ENCODE measurements at regions not wholly inside any gene's neighbourhood (a gene's known extent, or its start where the extent isn't known, plus 50 kb on each side); places are given as distances from the start of the nearest gene placed in this dataset.

DNA sequence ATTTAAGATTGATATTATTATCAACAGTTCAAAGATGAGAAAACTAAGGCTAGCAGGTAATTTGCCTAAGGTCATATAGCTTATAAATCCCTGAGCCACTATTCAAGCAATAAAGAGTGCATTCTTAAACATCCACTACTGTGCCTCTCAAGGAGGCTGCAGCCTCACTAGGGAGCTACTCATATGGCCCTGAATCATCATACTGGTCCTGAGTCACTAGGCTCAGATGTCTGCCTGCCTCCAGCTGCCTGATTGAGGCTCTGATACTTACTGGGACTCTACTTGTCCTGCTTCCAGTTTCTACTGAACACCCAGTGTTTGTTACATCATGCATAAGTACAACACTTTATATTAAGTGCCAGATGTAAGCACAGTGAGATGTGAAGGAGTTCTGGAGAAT, 110.7 kb downstream of the AASDH start:
- ChIA-PET CTCF (no interaction called here), POLR2A (ENCODE audit: low non-redundant PET) (no interaction called here)
- no peak overlapping the region for H3K4me3 ChIP-seq (ENCODE audit: low read depth, low read length, poor library complexity, severe bottlenecking)
- BruUV-seq (replicated peaks) = no TSS peak
- no peak overlapping the region for H3K27ac ChIP-seq (ENCODE audit: low read depth, low read length, poor library complexity, severe bottlenecking)
- no peak for DNase-seq (ENCODE audit: low spot score)
- no peaks in the 10 kb centered on the region for H3K27me3 ChIP-seq (replicated peaks; ENCODE audit: insufficient read depth, low read depth, low read length, poor library complexity)
- intact Hi-C loops (cut with micrococcal nuclease; ENCODE audit: unreplicated experiment) = no loop called here
- H3K36me3 ChIP-seq (ENCODE audit: insufficient read depth, low read length, poor library complexity, severe bottlenecking) = no peaks in the 10 kb centered on the region
- no peak for TF ChIP-seq EZH2 (IDR thresholded peaks at IDR 0.05; ENCODE audit: borderline replicate concordance, low read depth, low read length, poor library complexity, severe bottlenecking)
- TF ChIP-seq, protein P1, sequence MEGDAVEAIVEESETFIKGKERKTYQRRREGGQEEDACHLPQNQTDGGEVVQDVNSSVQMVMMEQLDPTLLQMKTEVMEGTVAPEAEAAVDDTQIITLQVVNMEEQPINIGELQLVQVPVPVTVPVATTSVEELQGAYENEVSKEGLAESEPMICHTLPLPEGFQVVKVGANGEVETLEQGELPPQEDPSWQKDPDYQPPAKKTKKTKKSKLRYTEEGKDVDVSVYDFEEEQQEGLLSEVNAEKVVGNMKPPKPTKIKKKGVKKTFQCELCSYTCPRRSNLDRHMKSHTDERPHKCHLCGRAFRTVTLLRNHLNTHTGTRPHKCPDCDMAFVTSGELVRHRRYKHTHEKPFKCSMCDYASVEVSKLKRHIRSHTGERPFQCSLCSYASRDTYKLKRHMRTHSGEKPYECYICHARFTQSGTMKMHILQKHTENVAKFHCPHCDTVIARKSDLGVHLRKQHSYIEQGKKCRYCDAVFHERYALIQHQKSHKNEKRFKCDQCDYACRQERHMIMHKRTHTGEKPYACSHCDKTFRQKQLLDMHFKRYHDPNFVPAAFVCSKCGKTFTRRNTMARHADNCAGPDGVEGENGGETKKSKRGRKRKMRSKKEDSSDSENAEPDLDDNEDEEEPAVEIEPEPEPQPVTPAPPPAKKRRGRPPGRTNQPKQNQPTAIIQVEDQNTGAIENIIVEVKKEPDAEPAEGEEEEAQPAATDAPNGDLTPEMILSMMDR (conservative IDR thresholded peaks at IDR 0.05; ENCODE audit: low read depth, low read length) = no peak
- H3K9me3 ChIP-seq (ENCODE audit: low read depth, low read length, poor library complexity, severe bottlenecking) = no peaks in the 10 kb centered on the region
- H3K4me1 ChIP-seq (ENCODE audit: insufficient read depth, low read length, poor library complexity, severe bottlenecking) = no peaks in the 10 kb centered on the region

DNA sequence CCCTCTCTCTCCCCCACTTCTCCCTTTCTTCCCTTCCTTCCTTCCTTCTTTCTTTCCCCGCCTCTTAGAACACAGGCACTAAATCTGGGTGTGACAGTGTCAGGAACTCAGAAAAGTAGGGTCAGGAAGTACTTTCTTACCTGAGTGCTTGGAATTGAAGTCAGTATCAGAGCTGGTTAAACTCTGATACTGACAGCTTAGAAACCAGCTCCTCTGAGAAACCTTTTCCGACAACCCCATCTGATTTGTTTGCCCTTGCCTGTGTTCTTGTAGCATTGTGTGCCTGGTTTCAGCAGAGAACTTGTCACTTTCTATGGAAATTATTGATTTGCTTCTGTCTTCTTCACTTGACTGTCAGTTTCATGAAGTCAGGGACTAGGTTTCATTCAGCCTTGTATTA, 113.9 kb downstream of the AASDH start:
- intact Hi-C loops (cut with micrococcal nuclease; ENCODE audit: unreplicated experiment) = no loop called here
- ChIA-PET POLR2A (ENCODE audit: low non-redundant PET) (no interaction called here), CTCF (no interaction called here)
- H3K9me3 ChIP-seq (ENCODE audit: low read depth, low read length, poor library complexity, severe bottlenecking) = no peaks in the 10 kb centered on the region
- BruUV-seq (replicated peaks) = no TSS peak
- no peak for TF ChIP-seq EZH2 (IDR thresholded peaks at IDR 0.05; ENCODE audit: borderline replicate concordance, low read depth, low read length, poor library complexity, severe bottlenecking)
- TF ChIP-seq, protein P1 (conservative IDR thresholded peaks at IDR 0.05; ENCODE audit: low read depth, low read length) = no peak
- H3K4me1 ChIP-seq (ENCODE audit: insufficient read depth, low read length, poor library complexity, severe bottlenecking) = no peaks in the 10 kb centered on the region
- DNase-seq (ENCODE audit: low spot score) = no peak
- no peaks in the 10 kb centered on the region for H3K36me3 ChIP-seq (ENCODE audit: insufficient read depth, low read length, poor library complexity, severe bottlenecking)
- no peaks in the 10 kb centered on the region for H3K27me3 ChIP-seq (replicated peaks; ENCODE audit: insufficient read depth, low read depth, low read length, poor library complexity)
- no peak overlapping the region for H3K4me3 ChIP-seq (ENCODE audit: low read depth, low read length, poor library complexity, severe bottlenecking)
- H3K27ac ChIP-seq (ENCODE audit: low read depth, low read length, poor library complexity, severe bottlenecking) = no peak overlapping the region

DNA sequence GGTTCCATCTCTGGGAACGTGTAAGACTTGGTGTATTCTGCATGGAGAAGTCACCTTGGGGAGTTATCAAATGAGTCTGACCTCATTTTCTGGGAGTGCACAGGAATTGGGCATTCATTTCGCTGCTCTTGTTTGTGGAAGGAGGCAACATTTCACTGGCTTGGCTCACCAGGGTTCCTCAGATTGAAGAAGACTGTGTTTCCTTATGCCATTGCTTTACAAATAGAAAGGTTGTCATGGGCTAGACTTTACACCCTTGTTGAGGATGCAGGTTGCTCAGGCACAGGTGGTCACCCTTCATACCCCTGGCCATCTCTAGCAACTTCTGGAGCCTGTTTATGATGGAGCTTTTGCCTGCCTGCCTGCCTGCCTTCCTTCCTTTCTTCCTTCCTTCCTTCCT, 114.4 kb downstream of the AASDH start:
- no peaks in the 10 kb centered on the region for H3K9me3 ChIP-seq (ENCODE audit: low read depth, low read length, poor library complexity, severe bottlenecking)
- no peaks in the 10 kb centered on the region for H3K4me1 ChIP-seq (ENCODE audit: insufficient read depth, low read length, poor library complexity, severe bottlenecking)
- H3K27me3 ChIP-seq (replicated peaks; ENCODE audit: insufficient read depth, low read depth, low read length, poor library complexity) = no peaks in the 10 kb centered on the region
- TF ChIP-seq, protein P1 (conservative IDR thresholded peaks at IDR 0.05; ENCODE audit: low read depth, low read length) = no peak
- no peak for TF ChIP-seq EZH2 (IDR thresholded peaks at IDR 0.05; ENCODE audit: borderline replicate concordance, low read depth, low read length, poor library complexity, severe bottlenecking)
- POLR2A ChIA-PET (ENCODE audit: low non-redundant PET) = no interaction called here
- BruUV-seq (replicated peaks) = no TSS peak
- no peak overlapping the region for H3K4me3 ChIP-seq (ENCODE audit: low read depth, low read length, poor library complexity, severe bottlenecking)
- no peak for DNase-seq (ENCODE audit: low spot score)
- CTCF ChIA-PET = no interaction called here
- no peak overlapping the region for H3K27ac ChIP-seq (ENCODE audit: low read depth, low read length, poor library complexity, severe bottlenecking)
- intact Hi-C loops (cut with micrococcal nuclease; ENCODE audit: unreplicated experiment) = no loop called here
- no peaks in the 10 kb centered on the region for H3K36me3 ChIP-seq (ENCODE audit: insufficient read depth, low read length, poor library complexity, severe bottlenecking)
